BLaER1 treated with 17β-estradiol and CSF1 and Interleukin-3, amounts not matched to agents 10 nM and 100 nM (cell line): ENCODE measurements at regions not wholly inside any gene's neighbourhood (a gene's known extent, or its start where the extent isn't known, plus 50 kb on each side); places are given as distances from the start of the nearest gene placed in this dataset.

Experiments used
- H3K27ac ChIP-seq, 11 experiments: shearing (Covaris generic); formaldehyde crosslinking; 2 replicates each; pipeline ENCODE4 v1.8.1; 2022
- H3K27me3 ChIP-seq, 11 experiments: shearing (Covaris generic); formaldehyde crosslinking; 2 replicates each; pipeline ENCODE4 v1.8.1; 2022
- H3K36me3 ChIP-seq, 11 experiments: shearing (Covaris generic); formaldehyde crosslinking; 2 replicates each; pipeline ENCODE4 v1.8.1; 2022
- H3K4me1 ChIP-seq, 10 experiments: shearing (Covaris generic); formaldehyde crosslinking; 2 replicates each; pipeline ENCODE4 v1.8.1; 2022
- H3K4me2 ChIP-seq, 11 experiments: shearing (Covaris generic); formaldehyde crosslinking; 2 replicates each; pipeline ENCODE4 v1.8.1; 2022
- H3K4me3 ChIP-seq, 10 experiments: shearing (Covaris generic); formaldehyde crosslinking; 2 replicates each; pipeline ENCODE4 v1.8.1; 2022
- H3K9ac ChIP-seq, 11 experiments: shearing (Covaris generic); formaldehyde crosslinking; 2 replicates each; pipeline ENCODE4 v1.8.1; 2022
- H3K9me3 ChIP-seq, 11 experiments: shearing (Covaris generic); formaldehyde crosslinking; replicated peaks in 1 of 11; 2 replicates each; pipeline ENCODE4 v1.8.1; 2022
- H4K20me1 ChIP-seq, 11 experiments: shearing (Covaris generic); formaldehyde crosslinking; 2 replicates each; pipeline ENCODE4 v1.8.1; 2022
- Cebpa-rat ChIP-seq, 11 experiments: shearing (Covaris generic); IDR thresholded peaks; 2 replicates each; pipeline ENCODE4 v1.8.1; 2022

GRCh38 chr4:176921256-176921655, 128.5 kb upstream of the VEGFC start:
- no peak overlapping the region for H3K4me3 ChIP-seq
- no peaks in the 10 kb centered on the region for H4K20me1 ChIP-seq
- no peaks in the 10 kb centered on the region for H3K36me3 ChIP-seq
- H3K4me1 ChIP-seq: no peaks in the 10 kb centered on the region
- H3K9me3 ChIP-seq: peaks cover 0 to 12% (median 0%) of the 10 kb centered on the region in 11 experiments; a peak in 1 of 22 replicates
- no peak overlapping the region for H3K4me2 ChIP-seq
- no peaks in the 10 kb centered on the region for H3K27me3 ChIP-seq
- H3K9ac ChIP-seq: no peak overlapping the region
- no peak overlapping the region for H3K27ac ChIP-seq
- no peak for TF ChIP-seq Cebpa-rat (IDR thresholded peaks at IDR 0.05)

- Histone ChIP-seq H3K27me3 (no peaks in the 10 kb centered on the region), H3K4me1 (no peaks in the 10 kb centered on the region), H3K9me3 (no peaks in the 10 kb centered on the region), H3K4me3 (no peak overlapping the region), H3K27ac (no peak overlapping the region), H3K4me2 (no peak overlapping the region), H3K36me3 (no peaks in the 10 kb centered on the region), H4K20me1 (no peaks in the 10 kb centered on the region), H3K9ac (no peak overlapping the region)
- TF ChIP-seq Cebpa-rat (IDR thresholded peaks at IDR 0.05): no peak
Measured at GRCh38 chr4:176924238-176924637, 131.5 kb upstream of the VEGFC start.

- no peak overlapping the region for H3K9ac ChIP-seq
- H3K36me3 ChIP-seq: no peaks in the 10 kb centered on the region
- H3K9me3 ChIP-seq: no peaks in the 10 kb centered on the region
- no peaks in the 10 kb centered on the region for H3K27me3 ChIP-seq
- no peaks in the 10 kb centered on the region for H4K20me1 ChIP-seq
- H3K27ac ChIP-seq: no peak overlapping the region
- TF ChIP-seq Cebpa-rat (IDR thresholded peaks at IDR 0.05): no peak
- no peak overlapping the region for H3K4me3 ChIP-seq
- H3K4me2 ChIP-seq: no peak overlapping the region
- no peaks in the 10 kb centered on the region for H3K4me1 ChIP-seq
Measured at GRCh38 chr4:176925962-176926361, 133.2 kb upstream of the VEGFC start.

GRCh38 chr4:176927117-176927516, 134.4 kb upstream of the VEGFC start:
- no peaks in the 10 kb centered on the region for H3K4me1 ChIP-seq
- no peaks in the 10 kb centered on the region for H3K36me3 ChIP-seq
- no peaks in the 10 kb centered on the region for H3K27me3 ChIP-seq
- TF ChIP-seq Cebpa-rat (IDR thresholded peaks at IDR 0.05): no peak
- H3K9ac ChIP-seq: no peak overlapping the region
- no peak overlapping the region for H3K4me2 ChIP-seq
- no peak overlapping the region for H3K27ac ChIP-seq
- H4K20me1 ChIP-seq: no peaks in the 10 kb centered on the region
- no peaks in the 10 kb centered on the region for H3K9me3 ChIP-seq
- no peak overlapping the region for H3K4me3 ChIP-seq

GRCh38 chr4:176927664-176928063, 134.9 kb upstream of the VEGFC start:
- H3K27me3 ChIP-seq: no peaks in the 10 kb centered on the region
- no peaks in the 10 kb centered on the region for H3K9me3 ChIP-seq
- no peak overlapping the region for H3K9ac ChIP-seq
- H3K4me1 ChIP-seq: no peaks in the 10 kb centered on the region
- H3K36me3 ChIP-seq: no peaks in the 10 kb centered on the region
- no peak overlapping the region for H3K4me2 ChIP-seq
- H3K4me3 ChIP-seq: no peak overlapping the region
- no peaks in the 10 kb centered on the region for H4K20me1 ChIP-seq
- no peak overlapping the region for H3K27ac ChIP-seq
- no peak for TF ChIP-seq Cebpa-rat (IDR thresholded peaks at IDR 0.05)

GRCh38 chr4:176939445-176939844, 146.7 kb upstream of the VEGFC start:
- H3K9me3 ChIP-seq: no peaks in the 10 kb centered on the region
- no peaks in the 10 kb centered on the region for H4K20me1 ChIP-seq
- no peak for TF ChIP-seq Cebpa-rat (IDR thresholded peaks at IDR 0.05)
- no peaks in the 10 kb centered on the region for H3K4me1 ChIP-seq
- no peak overlapping the region for H3K4me3 ChIP-seq
- no peak overlapping the region for H3K9ac ChIP-seq
- no peaks in the 10 kb centered on the region for H3K27me3 ChIP-seq
- no peaks in the 10 kb centered on the region for H3K36me3 ChIP-seq
- no peak overlapping the region for H3K4me2 ChIP-seq
- H3K27ac ChIP-seq: no peak overlapping the region

GRCh38 chr4:176945334-176945733, 152.6 kb upstream of the VEGFC start:
- no peaks in the 10 kb centered on the region for H3K4me1 ChIP-seq
- no peak for TF ChIP-seq Cebpa-rat (IDR thresholded peaks at IDR 0.05)
- no peaks in the 10 kb centered on the region for H3K36me3 ChIP-seq
- no peak overlapping the region for H3K27ac ChIP-seq
- H3K9ac ChIP-seq: no peak overlapping the region
- H3K27me3 ChIP-seq: no peaks in the 10 kb centered on the region
- no peak overlapping the region for H3K4me2 ChIP-seq
- no peaks in the 10 kb centered on the region for H4K20me1 ChIP-seq
- no peak overlapping the region for H3K4me3 ChIP-seq
- no peaks in the 10 kb centered on the region for H3K9me3 ChIP-seq

GRCh38 chr4:176949029-176949428, 156.3 kb upstream of the VEGFC start:
- Histone ChIP-seq H3K36me3 (no peaks in the 10 kb centered on the region), H3K27me3 (no peaks in the 10 kb centered on the region), H3K27ac (no peak overlapping the region), H3K4me3 (no peak overlapping the region), H3K4me2 (no peak overlapping the region), H3K4me1 (no peaks in the 10 kb centered on the region), H4K20me1 (no peaks in the 10 kb centered on the region), H3K9ac (no peak overlapping the region), H3K9me3 (peaks cover 0 to 2% (median 1%) of the 10 kb centered on the region in 11 experiments; a peak in 11 of 22 replicates)
- no peak for TF ChIP-seq Cebpa-rat (IDR thresholded peaks at IDR 0.05)

GRCh38 chr4:176953021-176953420, 160.3 kb upstream of the VEGFC start:
- Histone ChIP-seq H3K27ac (no peak overlapping the region), H3K9ac (no peak overlapping the region), H3K9me3 (peaks cover 18 to 27% (median 25%) of the 10 kb centered on the region in 11 experiments), H4K20me1 (no peaks in the 10 kb centered on the region), H3K36me3 (no peaks in the 10 kb centered on the region; a peak in 1 of 22 replicates), H3K4me1 (no peaks in the 10 kb centered on the region), H3K4me2 (no peak overlapping the region), H3K27me3 (no peaks in the 10 kb centered on the region), H3K4me3 (no peak overlapping the region)
- no peak for TF ChIP-seq Cebpa-rat (IDR thresholded peaks at IDR 0.05)

- TF ChIP-seq Cebpa-rat (IDR thresholded peaks at IDR 0.05): no peak
- no peaks in the 10 kb centered on the region for H4K20me1 ChIP-seq
- no peak overlapping the region for H3K4me3 ChIP-seq
- H3K9me3 ChIP-seq: peaks cover 18 to 27% (median 25%) of the 10 kb centered on the region in 11 experiments
- no peak overlapping the region for H3K4me2 ChIP-seq
- H3K27me3 ChIP-seq: no peaks in the 10 kb centered on the region
- no peak overlapping the region for H3K27ac ChIP-seq
- no peak overlapping the region for H3K9ac ChIP-seq
- H3K4me1 ChIP-seq: no peaks in the 10 kb centered on the region
- no peaks in the 10 kb centered on the region; a peak in 1 of 22 replicates for H3K36me3 ChIP-seq
Measured at GRCh38 chr4:176957353-176958118, 164.8 kb upstream of the VEGFC start.
